Tongue (tissue), 1 donor: ENCODE measurements at regions not wholly inside any gene's neighbourhood (a gene's known extent, or its start where the extent isn't known, plus 50 kb on each side); places are given as distances from the start of the nearest gene placed in this dataset.

Experiments used
- DNase-seq: peaks from one replicate; pipeline ENCODE4 v3.0.0-alpha.2; 2015

DNA sequence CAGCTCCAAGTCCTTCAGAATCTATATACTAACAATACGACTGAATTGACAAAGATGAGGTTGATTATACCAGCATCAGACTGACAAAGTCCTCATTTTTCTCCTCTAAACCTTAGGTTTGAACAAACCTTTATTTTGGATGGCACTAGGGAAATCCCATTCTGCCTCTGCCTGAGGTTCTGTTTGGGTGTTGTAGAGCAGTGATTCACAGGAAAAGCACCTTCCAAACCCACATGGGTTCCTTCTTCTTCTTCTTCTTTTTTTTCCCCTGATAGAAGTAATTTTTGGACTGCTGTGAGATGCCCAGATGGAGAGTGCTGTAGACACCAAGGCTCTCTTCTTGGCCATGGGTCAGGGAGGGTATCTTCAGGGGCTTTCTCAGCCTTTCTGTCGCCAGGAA, 164.9 kb upstream of the PAPPA start:
- no peak for DNase-seq

DNA sequence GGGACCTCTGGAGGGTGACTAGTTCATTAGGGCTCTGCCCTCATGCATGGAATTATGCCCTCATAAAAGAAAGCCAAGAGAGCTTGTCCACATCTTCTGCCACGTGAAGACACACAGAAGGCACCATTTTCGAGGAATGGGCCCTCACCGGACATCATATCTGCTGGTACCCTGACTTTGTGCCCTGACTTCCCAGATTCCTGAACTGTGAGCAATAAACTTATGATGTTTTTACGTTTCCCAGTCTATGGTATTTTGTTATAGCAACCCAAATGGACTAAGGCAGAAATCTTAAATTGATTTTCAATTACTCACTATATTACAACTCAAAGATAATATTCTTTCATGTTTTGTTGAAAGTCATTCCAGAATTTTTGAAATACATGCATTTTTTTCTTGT, 163.8 kb upstream of the PAPPA start:
- no peak for DNase-seq

DNA sequence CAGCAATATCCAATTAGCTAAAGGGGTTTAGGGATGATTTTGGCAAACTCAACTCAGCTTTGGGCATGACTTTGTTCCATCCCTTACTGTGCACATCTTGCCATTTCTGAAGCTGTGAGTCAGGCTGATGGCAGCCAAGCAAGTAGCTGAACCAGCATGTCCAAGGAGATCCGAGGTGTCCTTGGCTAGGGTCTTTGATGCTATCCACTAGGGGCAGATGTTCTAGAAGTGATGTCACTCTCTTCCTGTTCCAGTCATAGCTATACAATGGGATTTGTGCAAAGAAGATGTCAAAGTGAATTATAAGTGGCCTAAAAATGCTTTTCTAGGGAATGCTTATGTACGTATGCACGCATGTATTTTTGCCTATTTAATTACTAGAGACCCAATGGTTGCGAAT, 160.8 kb upstream of the PAPPA start:
- no peak for DNase-seq

DNA sequence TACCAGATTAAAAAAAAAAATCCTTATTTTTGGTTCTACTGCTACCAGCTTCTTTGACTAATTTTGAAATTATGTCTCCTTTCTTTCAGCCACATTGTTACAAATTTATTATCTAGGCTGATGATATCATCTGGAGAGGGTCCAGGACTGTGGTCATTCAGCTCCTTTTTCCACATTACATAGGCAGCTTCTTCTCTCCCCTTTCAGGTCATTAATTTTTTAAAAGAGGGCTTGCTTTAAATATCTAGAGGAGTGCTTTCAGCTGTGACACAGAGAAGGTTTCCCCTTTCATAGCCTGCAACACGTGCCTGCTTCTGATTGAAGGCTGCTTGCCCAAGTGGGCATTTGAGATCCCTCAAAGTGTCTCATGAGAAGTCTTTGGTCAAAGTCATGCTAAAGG, 155.7 kb upstream of the PAPPA start:
- DNase-seq, result no peak

DNA sequence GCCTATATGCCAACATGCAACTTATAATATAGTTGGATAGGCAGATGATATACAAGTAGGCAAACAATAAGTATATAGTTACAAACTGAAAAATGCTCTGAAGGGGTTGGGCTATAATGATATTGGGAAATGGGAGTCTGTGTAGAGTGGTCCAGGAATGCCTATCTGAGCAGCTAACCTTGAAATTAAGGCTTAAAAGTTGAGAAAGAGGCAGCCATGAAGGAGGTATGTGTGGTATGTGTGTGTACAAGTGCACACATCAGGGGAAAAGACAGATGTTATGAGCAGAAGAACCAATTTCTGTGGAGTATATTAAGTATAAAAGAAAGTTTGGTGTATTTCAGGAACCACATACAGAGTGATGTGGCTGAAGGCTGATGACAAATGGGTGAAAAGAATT, 154.9 kb upstream of the PAPPA start:
- no peak for DNase-seq

DNA sequence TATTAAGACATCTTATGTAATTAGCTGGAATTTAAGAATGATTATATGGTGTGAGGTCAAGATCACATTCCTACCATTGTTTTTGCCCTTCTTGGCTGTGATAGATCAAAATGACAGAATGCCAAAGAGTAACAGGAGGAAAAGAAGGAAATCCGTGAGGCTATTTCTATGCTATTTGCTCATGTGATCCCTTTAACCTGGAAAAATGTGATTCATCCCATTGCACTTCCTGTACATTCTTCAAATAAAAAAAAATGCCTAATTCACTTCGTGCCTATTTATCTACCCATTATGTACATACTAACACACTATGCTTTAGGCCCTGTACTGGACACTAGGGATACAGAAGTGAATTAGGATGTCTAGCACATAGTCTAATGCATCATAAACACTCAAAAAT, 154.1 kb upstream of the PAPPA start:
- no peak for DNase-seq

DNA sequence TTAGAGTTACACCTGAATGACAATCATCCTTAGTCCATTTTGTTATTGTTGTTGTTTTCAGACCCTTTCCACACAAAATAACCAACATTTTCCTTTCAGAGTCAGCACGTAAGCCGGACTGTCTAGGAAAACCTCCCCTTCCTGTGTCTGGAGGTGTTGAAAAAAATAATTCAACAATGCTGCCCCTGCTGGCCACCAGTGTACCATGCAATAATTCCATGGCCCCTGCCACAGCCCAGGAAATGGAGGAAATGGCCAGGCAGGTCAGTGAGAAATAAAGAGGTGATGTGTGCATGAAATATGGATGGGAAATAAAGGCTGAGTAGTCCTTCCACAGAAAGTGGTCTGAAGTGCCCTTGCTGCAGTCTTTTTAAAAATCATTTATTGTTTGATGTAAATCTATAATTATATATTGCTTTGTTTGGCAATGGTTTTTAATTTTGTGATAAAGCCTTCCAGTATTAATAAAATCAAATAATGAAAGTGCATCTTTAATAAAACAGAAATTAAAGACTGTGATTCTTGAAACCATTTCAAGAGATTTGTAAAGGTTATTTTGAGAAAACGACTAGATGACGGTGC, 152.8 kb upstream of the PAPPA start:
- DNase-seq, result peak; percentile 2

DNA sequence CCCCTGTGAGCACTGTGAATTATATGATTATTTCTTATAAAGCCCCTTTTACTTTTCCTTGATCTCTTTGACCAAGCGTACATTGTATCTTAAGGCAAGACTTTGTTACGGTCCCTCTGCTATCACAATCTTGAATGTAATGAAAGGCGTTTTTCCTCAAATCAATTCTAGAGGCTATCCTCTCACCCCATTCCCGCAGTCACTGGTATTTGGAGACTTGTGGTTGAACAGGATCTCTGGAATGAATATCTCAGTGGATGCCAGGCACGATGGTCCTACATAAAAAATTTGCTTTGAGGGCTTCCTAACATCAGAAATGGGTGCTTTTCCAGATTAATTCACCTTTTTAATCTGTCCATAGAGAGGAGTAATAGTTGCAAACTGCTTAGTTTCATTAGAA, 151.4 kb upstream of the PAPPA start:
- no peak for DNase-seq

DNA sequence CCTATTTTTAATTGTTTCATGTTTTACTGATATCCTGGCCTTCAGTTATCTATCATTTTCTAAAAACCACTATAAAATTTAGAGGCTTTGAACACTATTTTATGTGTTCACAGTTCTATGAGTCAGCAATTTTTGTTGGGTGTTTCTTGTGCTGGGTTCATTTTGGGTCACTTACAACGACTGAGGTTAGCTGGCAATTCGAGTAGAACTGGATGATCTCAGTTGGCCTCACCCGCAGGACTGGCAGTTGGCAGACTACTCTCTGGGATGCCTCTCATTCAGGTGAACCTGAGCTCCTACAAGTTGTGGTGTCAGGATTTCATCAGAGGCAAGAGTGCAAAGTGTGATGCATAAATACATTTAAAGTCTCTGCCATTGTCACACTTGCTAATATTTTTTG, 151.0 kb upstream of the PAPPA start:
- no peak for DNase-seq

DNA sequence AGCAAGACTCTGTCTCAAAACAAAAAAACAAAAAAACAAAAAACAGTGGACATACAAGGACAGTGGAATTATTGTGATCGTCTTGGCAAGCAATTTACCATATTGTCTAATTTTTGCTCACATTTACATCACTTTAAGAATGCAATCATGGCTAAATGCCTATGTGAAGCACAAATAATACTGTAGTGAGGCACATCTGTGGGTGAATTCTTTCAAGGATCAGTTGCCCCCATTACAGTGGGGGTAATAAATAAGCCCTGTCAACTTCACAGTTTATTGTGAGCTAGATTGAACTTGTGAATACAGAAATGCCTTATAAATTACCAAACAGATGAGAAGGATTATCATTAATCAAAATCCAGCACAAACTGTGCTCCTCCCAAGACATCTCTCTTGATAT, 150.2 kb upstream of the PAPPA start:
- DNase-seq, result no peak

DNA sequence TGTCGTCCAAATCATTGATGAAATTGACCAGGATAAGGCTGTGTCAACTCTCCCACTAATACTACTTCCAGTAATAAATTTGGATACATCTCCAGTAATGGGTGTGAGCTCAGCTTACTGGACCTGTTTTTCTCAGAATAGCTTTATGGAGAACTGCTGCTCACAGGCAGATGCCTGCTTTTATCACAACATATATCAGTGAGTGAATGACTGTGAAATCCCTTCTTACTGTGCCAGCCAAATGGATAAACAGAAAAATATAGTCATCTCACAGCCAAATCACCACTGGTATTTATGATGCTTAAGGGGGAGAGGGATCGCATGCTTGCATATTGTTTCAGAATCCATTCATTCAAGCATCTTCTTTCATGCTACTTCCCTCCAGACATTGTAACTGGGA, 148.4 kb upstream of the PAPPA start:
- no peak for DNase-seq

DNA sequence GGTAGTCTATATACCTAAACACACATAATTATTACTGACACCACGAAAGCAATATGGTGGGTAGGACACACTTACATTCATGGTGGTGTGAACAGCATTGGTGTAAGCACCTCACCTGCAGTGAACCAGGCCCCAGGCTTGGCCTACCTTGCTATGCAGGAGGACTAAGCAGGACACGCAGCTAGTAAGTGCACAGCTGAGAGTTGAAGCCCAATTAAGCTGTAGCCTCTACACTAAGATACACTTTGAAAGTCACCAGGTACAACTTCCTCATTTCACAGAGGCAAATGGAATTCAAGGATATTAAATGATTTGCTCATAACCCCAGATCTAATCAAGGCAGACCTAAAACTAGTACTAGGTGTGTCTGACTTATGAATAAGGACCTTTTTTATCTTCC, 145.8 kb upstream of the PAPPA start:
- DNase-seq, result no peak

DNA sequence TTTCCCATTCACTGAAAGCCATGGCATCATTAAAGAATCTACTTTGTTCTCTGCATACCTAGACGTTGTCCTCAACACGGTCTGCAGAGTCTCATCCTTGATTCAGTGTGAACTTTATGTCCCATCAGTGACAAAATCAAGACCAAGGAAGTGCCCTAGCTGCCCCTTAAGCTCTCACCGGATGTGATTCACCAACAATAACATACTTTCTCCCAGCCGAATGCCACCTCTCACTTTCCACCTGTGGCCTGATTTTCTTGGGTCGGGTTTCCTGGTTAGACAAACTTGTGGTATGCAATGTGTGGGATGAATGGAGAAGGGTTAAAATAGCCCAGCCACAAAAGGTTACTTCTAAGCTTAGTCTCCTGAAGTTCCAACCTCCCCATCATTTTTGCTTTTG, 145.3 kb upstream of the PAPPA start:
- DNase-seq, result no peak

DNA sequence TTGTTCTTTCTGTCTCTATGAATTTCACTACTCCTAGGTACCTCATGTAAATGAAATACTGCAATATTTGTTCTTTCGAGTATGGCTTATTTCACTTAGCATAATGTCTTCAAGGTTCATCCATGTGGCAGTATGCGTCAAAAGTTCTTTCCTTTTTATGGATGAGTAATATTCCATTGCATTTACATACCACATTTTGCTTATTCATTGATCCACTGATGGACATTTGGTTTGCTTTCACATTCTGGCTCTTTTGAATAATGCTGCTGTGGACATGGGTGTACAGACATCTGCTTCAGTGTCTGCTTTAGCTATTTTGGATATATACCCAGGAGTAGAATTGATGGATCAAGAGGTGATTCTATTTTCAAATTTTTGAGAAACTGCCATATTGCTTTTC, 144.2 kb upstream of the PAPPA start:
- DNase-seq, result no peak

DNA sequence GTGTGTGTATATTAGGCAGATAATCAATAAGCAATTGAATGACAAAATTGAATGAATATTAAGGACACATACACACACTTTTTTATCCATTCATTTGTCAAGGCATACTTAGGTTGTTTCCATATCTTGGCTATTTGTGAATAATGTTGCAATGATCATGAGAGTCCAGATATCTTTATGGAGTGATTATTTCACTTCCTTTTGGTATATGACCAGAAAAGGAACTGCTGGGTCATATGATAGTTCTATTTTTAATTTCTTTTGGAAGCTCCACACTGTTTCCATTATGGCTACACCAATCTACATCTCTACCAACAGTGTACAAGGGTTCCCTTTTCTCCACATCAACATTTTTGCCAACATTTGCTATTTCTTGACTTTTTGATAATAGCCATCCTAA, 137.7 kb upstream of the PAPPA start:
- no peak for DNase-seq

DNA sequence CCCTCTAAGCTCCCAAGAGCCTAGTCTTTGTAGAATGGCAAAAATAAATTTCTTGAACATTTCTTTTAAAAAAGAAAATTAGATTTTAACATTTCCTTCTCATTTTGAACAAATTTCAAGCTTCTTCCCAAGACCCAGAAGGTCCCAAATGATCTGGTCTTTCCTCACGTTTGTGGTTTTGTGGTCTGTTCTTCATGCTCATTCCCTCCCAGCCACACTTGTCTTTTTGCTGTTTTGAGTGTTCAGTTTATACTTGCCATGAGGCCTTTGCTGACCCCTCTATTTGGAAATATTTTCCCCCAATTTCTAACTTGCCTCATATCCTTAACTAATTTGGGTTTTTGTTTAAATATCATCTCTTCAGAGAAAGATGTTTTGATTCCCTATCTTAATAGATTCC, 133.4 kb upstream of the PAPPA start:
- no peak for DNase-seq

DNA sequence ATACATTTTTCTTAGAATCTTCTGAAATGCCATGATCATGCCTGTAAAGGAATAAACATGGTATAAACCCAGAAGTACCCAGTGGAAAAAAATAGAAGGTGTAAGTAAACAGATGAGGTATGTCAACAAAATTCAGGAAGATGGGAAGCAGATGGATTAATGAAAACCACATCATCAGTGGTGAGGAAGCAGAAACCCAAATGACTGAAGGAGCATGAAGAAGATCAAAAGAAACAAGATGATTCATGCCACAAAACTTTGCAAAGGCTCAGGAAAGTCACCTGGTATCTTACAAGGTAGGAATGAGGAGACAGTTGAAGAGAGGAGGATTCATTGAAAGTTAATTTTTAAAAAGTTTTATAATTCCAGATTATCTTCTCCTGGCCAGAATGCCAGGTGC, 132.8 kb upstream of the PAPPA start:
- no peak for DNase-seq

DNA sequence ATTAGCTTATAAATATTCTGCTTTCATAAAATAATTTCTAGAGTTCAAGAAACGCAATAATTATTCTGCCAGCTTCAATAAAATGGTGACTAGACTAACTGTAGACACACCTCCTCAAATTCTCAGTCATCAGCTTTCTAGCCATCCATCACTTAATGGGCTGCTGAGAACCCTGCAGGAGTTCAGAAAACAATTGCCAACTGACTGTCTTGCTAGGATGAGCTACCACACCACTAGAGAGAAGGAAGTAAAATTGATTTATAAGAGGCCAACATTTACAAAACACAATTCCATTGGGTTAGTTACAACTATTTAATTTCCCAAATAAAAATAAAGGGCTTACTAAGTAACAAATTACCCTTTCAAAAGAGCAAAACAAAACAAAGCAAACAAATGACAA, 126.5 kb upstream of the PAPPA start:
- DNase-seq, result no peak

DNA sequence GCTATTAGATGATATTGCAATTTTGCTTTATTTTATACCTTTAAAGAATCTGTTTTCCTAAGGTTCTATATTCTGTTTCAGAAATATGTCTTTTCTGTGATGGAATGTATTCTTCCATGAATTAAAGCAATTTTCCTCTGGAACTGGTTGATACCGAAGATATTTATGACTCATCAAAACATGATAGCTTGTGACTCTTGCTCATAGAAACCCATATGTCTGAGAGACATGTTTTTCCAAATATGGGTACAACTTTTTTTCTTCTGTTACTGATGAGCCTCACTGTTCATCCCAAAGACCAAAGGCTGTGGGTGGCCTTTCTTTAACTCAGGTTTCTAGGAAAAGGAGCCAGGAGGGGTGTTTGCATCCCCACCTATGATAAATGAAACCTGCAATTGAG, 126.1 kb upstream of the PAPPA start:
- DNase-seq, result no peak

DNA sequence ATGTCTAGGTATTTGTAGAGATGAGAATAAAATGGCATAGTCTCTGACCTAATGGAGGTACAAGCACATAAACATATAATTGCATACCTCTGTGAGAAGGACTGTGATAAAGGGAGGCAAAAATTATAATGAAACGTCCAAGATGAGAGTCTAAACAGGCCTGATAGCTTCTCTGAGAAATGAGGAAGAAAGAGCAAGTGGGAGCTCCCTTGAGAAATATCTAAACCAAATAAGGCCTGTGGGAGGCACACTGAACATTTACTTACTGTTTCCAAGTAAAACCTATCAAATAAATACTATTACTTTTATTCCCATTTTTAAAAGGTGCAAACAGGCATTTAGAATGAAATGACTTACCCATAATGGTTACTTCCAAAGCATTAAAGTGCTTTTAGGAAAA, 125.6 kb upstream of the PAPPA start:
- no peak for DNase-seq

DNA sequence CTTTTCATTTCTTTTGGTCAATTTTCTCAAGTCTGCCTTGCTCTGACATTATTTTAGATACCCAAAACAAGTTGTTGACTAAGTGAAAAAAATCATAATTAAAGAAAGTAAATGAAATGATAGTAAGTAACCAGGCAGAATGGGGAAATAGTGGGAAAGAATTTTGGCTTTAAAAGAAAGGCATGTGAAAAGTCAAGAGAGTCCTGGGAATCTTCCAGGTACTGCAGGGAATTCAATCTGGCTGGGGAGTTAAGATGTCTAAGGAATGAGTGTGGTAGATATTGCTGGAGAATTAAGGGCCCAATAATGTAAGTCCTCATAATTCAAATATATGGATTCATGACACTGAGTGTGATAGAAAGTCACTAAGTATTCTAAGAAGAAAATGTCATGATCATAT, 123.1 kb upstream of the PAPPA start:
- no peak for DNase-seq

DNA sequence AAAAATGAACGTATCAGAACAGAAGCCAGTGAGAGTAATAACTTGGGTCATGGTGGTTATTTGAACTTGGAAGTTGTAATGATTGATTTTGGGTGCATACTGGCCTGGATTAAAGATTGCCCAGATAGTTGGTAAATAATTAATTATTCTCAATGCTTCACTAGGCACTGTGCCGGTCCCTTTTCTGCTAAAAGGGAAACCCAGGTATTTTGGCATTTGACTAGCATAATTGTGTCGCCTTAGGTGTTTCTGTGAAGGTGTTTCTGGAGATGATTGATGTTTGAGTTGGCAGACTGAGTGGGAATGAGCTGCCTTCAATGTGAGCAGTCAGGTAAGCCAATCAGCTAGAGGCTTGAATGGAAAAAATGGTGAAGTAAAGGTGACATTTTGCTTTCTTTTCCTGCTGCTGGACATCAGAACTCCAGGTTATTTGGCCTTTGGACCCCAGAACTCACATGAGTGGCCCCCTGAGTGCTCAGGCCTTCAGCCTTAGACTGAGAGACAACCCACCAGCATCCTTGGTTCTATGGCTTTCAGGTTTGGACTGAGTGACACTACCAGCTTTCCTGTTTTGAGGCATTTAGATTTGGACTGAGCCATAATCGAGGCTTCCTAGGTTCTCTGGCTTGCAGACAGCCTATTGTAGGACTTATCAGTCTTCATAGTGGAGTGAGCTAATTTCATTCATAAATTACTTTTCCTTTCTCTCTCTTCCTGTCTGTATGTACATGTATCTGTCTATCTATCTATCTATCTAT, 120.7 kb upstream of the PAPPA start:
- no peak for DNase-seq

DNA sequence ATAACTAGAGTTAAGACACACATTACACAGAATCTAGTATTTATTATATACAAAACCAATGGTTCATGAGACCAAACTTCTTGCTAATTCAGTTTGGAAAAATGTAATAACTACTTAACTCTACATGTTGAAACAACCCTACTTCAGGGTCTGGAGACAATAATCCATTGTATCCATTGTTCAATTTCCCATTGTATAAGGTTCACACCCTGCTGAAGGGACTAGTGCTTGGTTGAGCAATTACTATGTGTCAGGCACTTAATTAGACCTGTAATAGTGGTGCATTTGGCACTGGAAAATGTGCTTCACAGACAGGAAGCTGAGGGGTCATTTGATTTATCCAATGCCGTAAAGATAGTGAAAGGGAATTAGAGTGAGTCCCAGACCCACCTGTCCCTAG, 114.3 kb upstream of the PAPPA start:
- no peak for DNase-seq

DNA sequence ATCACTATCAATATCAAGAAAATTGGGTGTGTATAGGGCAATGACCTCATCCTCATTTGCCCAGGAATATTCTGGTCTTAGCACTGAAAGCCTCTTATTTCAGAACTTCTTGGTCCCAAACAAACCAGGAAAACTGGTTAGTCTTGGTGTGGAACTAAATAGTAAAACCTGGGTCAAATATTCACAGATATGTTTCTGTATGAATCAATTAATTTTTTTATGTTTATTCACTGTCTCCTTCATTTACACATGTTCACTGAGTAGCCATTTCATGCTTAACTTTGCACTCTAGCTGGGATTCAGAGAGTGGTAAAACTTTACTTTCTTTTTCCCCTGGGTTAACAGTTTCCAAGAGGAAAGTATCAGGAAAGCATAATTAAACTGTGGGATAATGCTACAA, 113.7 kb upstream of the PAPPA start:
- no peak for DNase-seq

DNA sequence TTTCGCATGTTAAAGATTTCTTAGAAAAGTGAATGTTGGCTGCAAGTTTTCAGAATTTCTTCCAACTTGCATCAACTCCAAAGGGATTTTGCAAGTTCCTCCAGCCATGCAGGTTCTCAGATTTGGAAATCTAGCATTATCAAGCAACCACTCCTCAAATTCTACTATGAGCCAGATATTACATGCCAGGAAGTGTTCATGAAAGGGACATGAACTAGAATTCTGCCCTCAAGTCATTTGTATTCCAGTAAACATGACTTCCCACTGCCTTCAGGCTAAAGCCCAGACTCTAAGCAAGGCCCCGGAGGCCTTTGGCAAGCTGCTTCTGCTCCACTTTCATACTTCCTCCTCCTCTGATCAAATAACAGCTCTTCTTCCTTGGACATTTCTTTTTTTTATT, 111.3 kb upstream of the PAPPA start:
- DNase-seq, result no peak
